GM23338 (cell line): ENCODE measurements at regions not wholly inside any gene's neighbourhood (a gene's known extent, or its start where the extent isn't known, plus 50 kb on each side); places are given as distances from the start of the nearest gene placed in this dataset.

Source experiments
- ATAC-seq: fragments of 200-7000 bp; cut with Tn5 transposase; 3 replicates; pipeline ENCODE4 v1.9.1; 2020
- DNase-seq: peaks from one replicate; pipeline ENCODE4 v3.0.0-alpha.2; 2015; ENCODE audit warnings: low spot score
- H2AFZ ChIP-seq: fragments of 200-600 bp; sonication (generic); 2 replicates; pipeline ENCODE4 v1.8.0; 2016; ENCODE audit warnings: antibody characterized with exemption, mild to moderate bottlenecking, moderate library complexity
- H3F3A ChIP-seq: fragments of 200-600 bp; sonication (generic); replicated peaks from 2 replicates; pipeline ENCODE4 v1.8.0; 2017; ENCODE audit warnings: antibody characterized with exemption, mixed run types, low read depth
- H3K27ac ChIP-seq: fragments of 200-600 bp; sonication (generic); 2 replicates; pipeline ENCODE4 v1.6.1; 2016; ENCODE audit warnings: low read depth
- H3K27me3 ChIP-seq: fragments of 200-600 bp; sonication (generic); 2 replicates; pipeline ENCODE4 v1.8.0; 2016; ENCODE audit warnings: mild to moderate bottlenecking, mixed run types, moderate library complexity; ENCODE audit not compliant: insufficient read depth
- H3K36me3 ChIP-seq: fragments of 200-600 bp; sonication (generic); 2 replicates; pipeline ENCODE4 v1.8.0; 2016; ENCODE audit warnings: mild to moderate bottlenecking; ENCODE audit not compliant: insufficient read depth
- H3K4me1 ChIP-seq: fragments of 200-600 bp; sonication (generic); 2 replicates; pipeline ENCODE4 v1.8.0; 2016; ENCODE audit warnings: mild to moderate bottlenecking, moderate library complexity; ENCODE audit not compliant: insufficient read depth
- H3K4me2 ChIP-seq: fragments of 200-600 bp; sonication (generic); 2 replicates; pipeline ENCODE4 v1.7.1; 2017; ENCODE audit warnings: mixed run types
- H3K4me3 ChIP-seq: fragments of 200-600 bp; sonication (generic); 2 replicates; pipeline ENCODE4 v1.6.1; 2016; ENCODE audit warnings: mixed run types
- H3K79me2 ChIP-seq: fragments of 200-600 bp; sonication (generic); replicated peaks from 2 replicates; pipeline ENCODE4 v1.8.0; 2017; ENCODE audit warnings: mild to moderate bottlenecking; ENCODE audit not compliant: insufficient read depth
- H3K9me2 ChIP-seq: fragments of 200-600 bp; sonication (generic); 2 replicates; pipeline ENCODE4 v1.8.0; 2017; ENCODE audit not compliant: insufficient read depth
- H4K20me1 ChIP-seq: fragments of 200-600 bp; sonication (generic); replicated peaks from 2 replicates; pipeline ENCODE4 v1.8.0; 2017; ENCODE audit warnings: mild to moderate bottlenecking; ENCODE audit not compliant: insufficient read depth
- H3K27ac Mint-ChIP-seq: 2 replicates; pipeline ENCODE4 v1.8.0; 2020; ENCODE audit warnings: inconsistent platforms, mild to moderate bottlenecking, moderate library complexity, mixed read lengths
- H3K27me3 Mint-ChIP-seq: 3 replicates; pipeline ENCODE4 v1.8.0; 2022; ENCODE audit warnings: low read depth, mild to moderate bottlenecking, moderate library complexity, mixed read lengths, inconsistent platforms; ENCODE audit not compliant: insufficient read depth, poor library complexity
- H3K36me3 Mint-ChIP-seq: 3 replicates; pipeline ENCODE4 v1.8.0; 2021; ENCODE audit warnings: low read depth, mild to moderate bottlenecking, inconsistent platforms, moderate library complexity, mixed read lengths
- H3K4me1 Mint-ChIP-seq: 3 replicates; pipeline ENCODE4 v1.8.0; 2020; ENCODE audit warnings: mild to moderate bottlenecking, inconsistent platforms, mixed read lengths
- H3K4me3 Mint-ChIP-seq: 3 replicates; pipeline ENCODE4 v1.8.0; 2021; ENCODE audit warnings: moderate library complexity, mild to moderate bottlenecking, inconsistent platforms, mixed read lengths
- H3K9me3 Mint-ChIP-seq: 3 replicates; pipeline ENCODE4 v1.8.0; 2020; ENCODE audit warnings: moderate library complexity, mild to moderate bottlenecking, inconsistent platforms, mixed read lengths
- CREB1 ChIP-seq: fragments of 250-450 bp; sonication (Bioruptor Pico); IDR thresholded peaks from 2 replicates; pipeline ENCODE4 v1.5.0; 2020; ENCODE audit warnings: low read depth, mild to moderate bottlenecking, moderate library complexity
- CTCF ChIP-seq, 2 experiments: fragments of 200-600 bp in 1 of 2; sonication (generic) in 1 of 2; conservative IDR thresholded peaks; 2 replicates each; pipeline versions ENCODE4 v1.5.1 to v1.6.1; 2016 to 2017; ENCODE audit warnings: antibody characterized with exemption in 2 of 2, low read depth in 2 of 2, mild to moderate bottlenecking in 2 of 2, moderate library complexity in 1 of 2
- EZH2 ChIP-seq: fragments of 200-600 bp; sonication (generic); IDR thresholded peaks from one replicate; pipeline ENCODE4 v1.8.0; 2017; ENCODE audit warnings: antibody characterized with exemption, mild to moderate bottlenecking, low read depth; ENCODE audit not compliant: unreplicated experiment
- EZH2phosphoT487 ChIP-seq: fragments of 200-600 bp; sonication (generic); IDR thresholded peaks from one replicate; pipeline ENCODE4 v1.8.1; 2018; ENCODE audit warnings: antibody characterized with exemption; ENCODE audit not compliant: unreplicated experiment
- NANOG ChIP-seq: IDR thresholded peaks from 2 replicates; pipeline ENCODE4 v1.6.1; 2016; ENCODE audit warnings: antibody characterized with exemption, borderline replicate concordance
- POLR2AphosphoS5 ChIP-seq: IDR thresholded peaks from 2 replicates; pipeline ENCODE4 v1.6.1; 2016; ENCODE audit warnings: antibody characterized with exemption, low read depth
- REST ChIP-seq: IDR thresholded peaks from one replicate; pipeline ENCODE4 v1.6.1; 2018; ENCODE audit warnings: antibody characterized with exemption; ENCODE audit not compliant: unreplicated experiment
- ZNF114 ChIP-seq: fragments of 250-450 bp; sonication (Bioruptor Pico); IDR thresholded peaks from 2 replicates; pipeline ENCODE4 v1.5.0; 2020; ENCODE audit warnings: mild to moderate bottlenecking, moderate library complexity
- ZNF331 ChIP-seq: fragments of 250-450 bp; sonication (Bioruptor Pico); IDR thresholded peaks from 2 replicates; pipeline ENCODE4 v1.5.0; 2020; ENCODE audit warnings: low read depth, mild to moderate bottlenecking, moderate library complexity
- TF ChIP-seq, protein P1 (sequence below): fragments of 250-450 bp; sonication (Bioruptor Pico); IDR thresholded peaks from 2 replicates; pipeline ENCODE4 v1.5.0; 2020; ENCODE audit warnings: mild to moderate bottlenecking, moderate library complexity
- TF ChIP-seq, protein P2 (sequence below): IDR thresholded peaks from 2 replicates; pipeline ENCODE4 v1.6.1; 2016; ENCODE audit warnings: antibody characterized with exemption

GRCh38 chr5:89125372-89125771, 242.4 kb upstream of the MEF2C start (continued):
- TF ChIP-seq, protein P1, sequence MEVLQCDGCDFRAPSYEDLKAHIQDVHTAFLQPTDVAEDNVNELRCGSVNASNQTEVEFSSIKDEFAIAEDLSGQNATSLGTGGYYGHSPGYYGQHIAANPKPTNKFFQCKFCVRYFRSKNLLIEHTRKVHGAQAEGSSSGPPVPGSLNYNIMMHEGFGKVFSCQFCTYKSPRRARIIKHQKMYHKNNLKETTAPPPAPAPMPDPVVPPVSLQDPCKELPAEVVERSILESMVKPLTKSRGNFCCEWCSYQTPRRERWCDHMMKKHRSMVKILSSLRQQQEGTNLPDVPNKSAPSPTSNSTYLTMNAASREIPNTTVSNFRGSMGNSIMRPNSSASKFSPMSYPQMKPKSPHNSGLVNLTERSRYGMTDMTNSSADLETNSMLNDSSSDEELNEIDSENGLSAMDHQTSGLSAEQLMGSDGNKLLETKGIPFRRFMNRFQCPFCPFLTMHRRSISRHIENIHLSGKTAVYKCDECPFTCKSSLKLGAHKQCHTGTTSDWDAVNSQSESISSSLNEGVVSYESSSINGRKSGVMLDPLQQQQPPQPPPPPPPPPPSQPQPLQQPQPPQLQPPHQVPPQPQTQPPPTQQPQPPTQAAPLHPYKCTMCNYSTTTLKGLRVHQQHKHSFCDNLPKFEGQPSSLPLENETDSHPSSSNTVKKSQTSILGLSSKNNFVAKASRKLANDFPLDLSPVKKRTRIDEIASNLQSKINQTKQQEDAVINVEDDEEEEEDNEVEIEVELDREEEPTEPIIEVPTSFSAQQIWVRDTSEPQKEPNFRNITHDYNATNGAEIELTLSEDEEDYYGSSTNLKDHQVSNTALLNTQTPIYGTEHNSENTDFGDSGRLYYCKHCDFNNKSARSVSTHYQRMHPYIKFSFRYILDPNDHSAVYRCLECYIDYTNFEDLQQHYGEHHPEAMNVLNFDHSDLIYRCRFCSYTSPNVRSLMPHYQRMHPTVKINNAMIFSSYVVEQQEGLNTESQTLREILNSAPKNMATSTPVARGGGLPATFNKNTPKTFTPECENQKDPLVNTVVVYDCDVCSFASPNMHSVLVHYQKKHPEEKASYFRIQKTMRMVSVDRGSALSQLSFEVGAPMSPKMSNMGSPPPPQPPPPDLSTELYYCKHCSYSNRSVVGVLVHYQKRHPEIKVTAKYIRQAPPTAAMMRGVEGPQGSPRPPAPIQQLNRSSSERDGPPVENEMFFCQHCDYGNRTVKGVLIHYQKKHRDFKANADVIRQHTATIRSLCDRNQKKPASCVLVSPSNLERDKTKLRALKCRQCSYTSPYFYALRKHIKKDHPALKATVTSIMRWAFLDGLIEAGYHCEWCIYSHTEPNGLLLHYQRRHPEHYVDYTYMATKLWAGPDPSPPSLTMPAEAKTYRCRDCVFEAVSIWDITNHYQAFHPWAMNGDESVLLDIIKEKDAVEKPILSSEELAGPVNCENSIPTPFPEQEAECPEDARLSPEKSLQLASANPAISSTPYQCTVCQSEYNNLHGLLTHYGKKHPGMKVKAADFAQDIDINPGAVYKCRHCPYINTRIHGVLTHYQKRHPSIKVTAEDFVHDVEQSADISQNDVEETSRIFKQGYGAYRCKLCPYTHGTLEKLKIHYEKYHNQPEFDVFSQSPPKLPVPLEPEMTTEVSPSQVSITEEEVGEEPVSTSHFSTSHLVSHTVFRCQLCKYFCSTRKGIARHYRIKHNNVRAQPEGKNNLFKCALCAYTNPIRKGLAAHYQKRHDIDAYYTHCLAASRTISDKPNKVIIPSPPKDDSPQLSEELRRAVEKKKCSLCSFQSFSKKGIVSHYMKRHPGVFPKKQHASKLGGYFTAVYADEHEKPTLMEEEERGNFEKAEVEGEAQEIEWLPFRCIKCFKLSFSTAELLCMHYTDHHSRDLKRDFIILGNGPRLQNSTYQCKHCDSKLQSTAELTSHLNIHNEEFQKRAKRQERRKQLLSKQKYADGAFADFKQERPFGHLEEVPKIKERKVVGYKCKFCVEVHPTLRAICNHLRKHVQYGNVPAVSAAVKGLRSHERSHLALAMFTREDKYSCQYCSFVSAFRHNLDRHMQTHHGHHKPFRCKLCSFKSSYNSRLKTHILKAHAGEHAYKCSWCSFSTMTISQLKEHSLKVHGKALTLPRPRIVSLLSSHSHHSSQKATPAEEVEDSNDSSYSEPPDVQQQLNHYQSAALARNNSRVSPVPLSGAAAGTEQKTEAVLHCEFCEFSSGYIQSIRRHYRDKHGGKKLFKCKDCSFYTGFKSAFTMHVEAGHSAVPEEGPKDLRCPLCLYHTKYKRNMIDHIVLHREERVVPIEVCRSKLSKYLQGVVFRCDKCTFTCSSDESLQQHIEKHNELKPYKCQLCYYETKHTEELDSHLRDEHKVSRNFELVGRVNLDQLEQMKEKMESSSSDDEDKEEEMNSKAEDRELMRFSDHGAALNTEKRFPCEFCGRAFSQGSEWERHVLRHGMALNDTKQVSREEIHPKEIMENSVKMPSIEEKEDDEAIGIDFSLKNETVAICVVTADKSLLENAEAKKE (CRISPR knock-in tag) = no peak
- no peak for TF ChIP-seq EZH2

DNA sequence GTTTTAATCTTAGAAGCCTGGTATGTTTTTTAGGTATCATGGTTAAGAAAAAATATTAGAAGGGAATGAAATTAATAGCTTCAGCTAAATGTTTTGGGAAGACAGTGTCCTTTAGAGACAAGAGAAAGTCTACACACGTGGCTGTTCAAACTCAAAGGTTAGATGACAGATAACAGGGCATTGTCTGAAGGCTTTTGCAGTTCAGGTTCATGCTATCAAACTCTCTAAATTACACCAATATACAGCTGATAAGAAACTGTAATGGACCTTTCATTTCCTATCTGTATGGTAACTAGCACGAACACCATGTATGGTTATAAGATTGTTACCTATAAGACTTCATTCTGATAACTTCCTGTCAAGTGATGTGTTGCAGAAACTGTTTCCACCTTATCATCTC, 240.6 kb upstream of the MEF2C start:
- Histone ChIP-seq H3K36me3 (no peaks in the 10 kb centered on the region), H2AFZ (no peak overlapping the region), H3K27ac (no peak overlapping the region), H3K4me3 (no peak overlapping the region), H3K79me2 (no peaks in the 10 kb centered on the region), H3K27me3 (no peaks in the 10 kb centered on the region), H3K4me2 (no peak overlapping the region), H4K20me1 (no peaks in the 10 kb centered on the region), H3K4me1 (no peaks in the 10 kb centered on the region), H3F3A (no peaks in the 10 kb centered on the region), H3K9me2 (no peaks in the 10 kb centered on the region)
- Mint-ChIP-seq H3K27me3 (peaks cover 1% of the 10 kb centered on the region), H3K9me3 (no peaks in the 10 kb centered on the region), H3K36me3 (no peaks in the 10 kb centered on the region), H3K4me1 (peaks cover 6% of the 10 kb centered on the region), H3K27ac (no peak overlapping the region), H3K4me3 (no peak overlapping the region)
- DNase-seq (no peak), ATAC-seq (no peak)
- no peak for TF ChIP-seq CREB1 (CRISPR knock-in tag)
- TF ChIP-seq EZH2 = no peak
- no peak for TF ChIP-seq REST
- no peak for TF ChIP-seq POLR2AphosphoS5
- TF ChIP-seq ZNF114 = no peak
- TF ChIP-seq NANOG = no peak
- TF ChIP-seq, protein P2, sequence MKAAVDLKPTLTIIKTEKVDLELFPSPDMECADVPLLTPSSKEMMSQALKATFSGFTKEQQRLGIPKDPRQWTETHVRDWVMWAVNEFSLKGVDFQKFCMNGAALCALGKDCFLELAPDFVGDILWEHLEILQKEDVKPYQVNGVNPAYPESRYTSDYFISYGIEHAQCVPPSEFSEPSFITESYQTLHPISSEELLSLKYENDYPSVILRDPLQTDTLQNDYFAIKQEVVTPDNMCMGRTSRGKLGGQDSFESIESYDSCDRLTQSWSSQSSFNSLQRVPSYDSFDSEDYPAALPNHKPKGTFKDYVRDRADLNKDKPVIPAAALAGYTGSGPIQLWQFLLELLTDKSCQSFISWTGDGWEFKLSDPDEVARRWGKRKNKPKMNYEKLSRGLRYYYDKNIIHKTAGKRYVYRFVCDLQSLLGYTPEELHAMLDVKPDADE = no peak
- no peak for TF ChIP-seq CTCF (conservative IDR thresholded peaks at IDR 0.05; ENCODE audit: low read depth in 2 of 2)
- TF ChIP-seq EZH2phosphoT487 = no peak
- no peak for TF ChIP-seq ZNF331 (CRISPR knock-in tag)
